ENCODE measurements at regions not wholly inside any gene's neighbourhood (a gene's known extent, or its start where the extent isn't known, plus 50 kb on each side); places are given as distances from the start of the nearest gene placed in this dataset.

DNA sequence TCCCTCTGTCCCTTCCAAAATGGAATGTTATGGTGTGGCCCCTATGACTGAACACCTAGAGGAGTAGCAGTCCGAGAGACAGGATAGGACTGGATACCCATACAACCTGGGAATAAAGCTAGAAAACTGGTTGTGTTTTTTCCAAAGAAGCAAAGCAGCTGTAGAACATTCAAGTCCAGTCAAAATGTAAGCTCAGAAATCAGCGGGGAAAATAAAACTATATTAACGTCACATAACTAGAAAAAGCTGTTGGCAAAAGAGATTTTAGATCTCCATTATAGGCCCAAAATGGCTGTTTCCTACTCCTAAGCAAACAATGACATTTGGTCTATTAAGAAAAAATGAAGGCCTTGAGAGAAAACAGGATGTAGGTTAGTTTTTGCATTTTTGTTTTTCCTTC is 177.7 kb downstream of the PTN start:
- no peak for DNase-seq (ENCODE audit: low read depth, low spot score)
- Histone ChIP-seq H3K9me3 (ENCODE audit: control insufficient read depth, insufficient read depth, low read depth, low read length) (no peaks in the 10 kb centered on the region), H3K4me3 (ENCODE audit: low read depth in 2 of 2, low read length in 2 of 2) (no peak overlapping the region), H3K27me3 (ENCODE audit: control insufficient read depth, insufficient read depth, low read length) (no peaks in the 10 kb centered on the region), H3K4me1 (ENCODE audit: control insufficient read depth, insufficient read depth, low read length) (no peaks in the 10 kb centered on the region), H3K27ac (ENCODE audit: low read length) (no peak overlapping the region), H3K36me3 (ENCODE audit: control insufficient read depth, insufficient read depth, low read length) (no peaks in the 10 kb centered on the region)
- ChIA-PET CTCF (no interaction called here), POLR2A (no interaction called here)
- ATAC-seq, result no peak
- BruUV-seq (replicated peaks), result no TSS peak
- intact Hi-C loops (cut with micrococcal nuclease; ENCODE audit: unreplicated experiment), result loop anchor here (5.0 to 10.0 kb wide), 2 partner anchors 287 to 429 kb away; no protein-coding TSS in a partner anchor
- in situ Hi-C loops (cut with HindIII; ENCODE audit: low pct_unique_long_range_greater_than_20kb, low sequenced_read_pairs), result no loop called here
- TF ChIP-seq POLR2AphosphoS5 (IDR thresholded peaks at IDR 0.05; ENCODE audit: low read depth, low read length), result no peak
- TF ChIP-seq, protein P1, sequence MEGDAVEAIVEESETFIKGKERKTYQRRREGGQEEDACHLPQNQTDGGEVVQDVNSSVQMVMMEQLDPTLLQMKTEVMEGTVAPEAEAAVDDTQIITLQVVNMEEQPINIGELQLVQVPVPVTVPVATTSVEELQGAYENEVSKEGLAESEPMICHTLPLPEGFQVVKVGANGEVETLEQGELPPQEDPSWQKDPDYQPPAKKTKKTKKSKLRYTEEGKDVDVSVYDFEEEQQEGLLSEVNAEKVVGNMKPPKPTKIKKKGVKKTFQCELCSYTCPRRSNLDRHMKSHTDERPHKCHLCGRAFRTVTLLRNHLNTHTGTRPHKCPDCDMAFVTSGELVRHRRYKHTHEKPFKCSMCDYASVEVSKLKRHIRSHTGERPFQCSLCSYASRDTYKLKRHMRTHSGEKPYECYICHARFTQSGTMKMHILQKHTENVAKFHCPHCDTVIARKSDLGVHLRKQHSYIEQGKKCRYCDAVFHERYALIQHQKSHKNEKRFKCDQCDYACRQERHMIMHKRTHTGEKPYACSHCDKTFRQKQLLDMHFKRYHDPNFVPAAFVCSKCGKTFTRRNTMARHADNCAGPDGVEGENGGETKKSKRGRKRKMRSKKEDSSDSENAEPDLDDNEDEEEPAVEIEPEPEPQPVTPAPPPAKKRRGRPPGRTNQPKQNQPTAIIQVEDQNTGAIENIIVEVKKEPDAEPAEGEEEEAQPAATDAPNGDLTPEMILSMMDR (IDR thresholded peaks at IDR 0.05), result no peak
- TF ChIP-seq, protein P2, sequence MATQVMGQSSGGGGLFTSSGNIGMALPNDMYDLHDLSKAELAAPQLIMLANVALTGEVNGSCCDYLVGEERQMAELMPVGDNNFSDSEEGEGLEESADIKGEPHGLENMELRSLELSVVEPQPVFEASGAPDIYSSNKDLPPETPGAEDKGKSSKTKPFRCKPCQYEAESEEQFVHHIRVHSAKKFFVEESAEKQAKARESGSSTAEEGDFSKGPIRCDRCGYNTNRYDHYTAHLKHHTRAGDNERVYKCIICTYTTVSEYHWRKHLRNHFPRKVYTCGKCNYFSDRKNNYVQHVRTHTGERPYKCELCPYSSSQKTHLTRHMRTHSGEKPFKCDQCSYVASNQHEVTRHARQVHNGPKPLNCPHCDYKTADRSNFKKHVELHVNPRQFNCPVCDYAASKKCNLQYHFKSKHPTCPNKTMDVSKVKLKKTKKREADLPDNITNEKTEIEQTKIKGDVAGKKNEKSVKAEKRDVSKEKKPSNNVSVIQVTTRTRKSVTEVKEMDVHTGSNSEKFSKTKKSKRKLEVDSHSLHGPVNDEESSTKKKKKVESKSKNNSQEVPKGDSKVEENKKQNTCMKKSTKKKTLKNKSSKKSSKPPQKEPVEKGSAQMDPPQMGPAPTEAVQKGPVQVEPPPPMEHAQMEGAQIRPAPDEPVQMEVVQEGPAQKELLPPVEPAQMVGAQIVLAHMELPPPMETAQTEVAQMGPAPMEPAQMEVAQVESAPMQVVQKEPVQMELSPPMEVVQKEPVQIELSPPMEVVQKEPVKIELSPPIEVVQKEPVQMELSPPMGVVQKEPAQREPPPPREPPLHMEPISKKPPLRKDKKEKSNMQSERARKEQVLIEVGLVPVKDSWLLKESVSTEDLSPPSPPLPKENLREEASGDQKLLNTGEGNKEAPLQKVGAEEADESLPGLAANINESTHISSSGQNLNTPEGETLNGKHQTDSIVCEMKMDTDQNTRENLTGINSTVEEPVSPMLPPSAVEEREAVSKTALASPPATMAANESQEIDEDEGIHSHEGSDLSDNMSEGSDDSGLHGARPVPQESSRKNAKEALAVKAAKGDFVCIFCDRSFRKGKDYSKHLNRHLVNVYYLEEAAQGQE (IDR thresholded peaks at IDR 0.05; ENCODE audit: insufficient read depth in 1 of 2, low read depth in 2 of 2, low read length in 1 of 2), result no peak
- no peak for TF ChIP-seq SIN3A (IDR thresholded peaks at IDR 0.05; ENCODE audit: borderline replicate concordance, insufficient read depth, low read depth, low read length)
- TF ChIP-seq TCF7L2 (IDR thresholded peaks at IDR 0.05; ENCODE audit: low read depth, low read length), result no peak

DNA sequence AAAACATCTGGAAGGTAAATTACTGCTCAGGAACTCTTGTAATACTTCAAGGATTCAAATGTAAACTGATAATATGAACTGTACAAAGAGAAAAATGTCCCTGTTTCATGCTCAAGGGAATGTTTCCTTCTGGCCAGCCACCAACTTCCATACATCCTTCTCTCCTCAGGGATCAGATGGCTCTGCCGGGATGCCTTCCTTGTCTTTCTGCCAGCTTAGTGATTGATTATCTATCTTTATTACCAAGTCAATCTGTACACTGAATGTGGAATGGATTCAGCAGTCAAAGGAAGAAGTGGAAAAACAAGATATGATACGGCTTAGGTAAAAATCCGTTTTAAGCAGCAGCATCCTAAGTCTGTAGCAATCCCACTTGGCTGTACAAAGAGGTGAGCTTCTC is 178.3 kb downstream of the PTN start:
- ChIA-PET POLR2A (no interaction called here), CTCF (no interaction called here)
- in situ Hi-C loops (cut with HindIII; ENCODE audit: low pct_unique_long_range_greater_than_20kb, low sequenced_read_pairs), result no loop called here
- TF ChIP-seq TCF7L2 (IDR thresholded peaks at IDR 0.05; ENCODE audit: low read depth, low read length), result no peak
- TF ChIP-seq, protein P1 (IDR thresholded peaks at IDR 0.05), result no peak
- TF ChIP-seq POLR2AphosphoS5 (IDR thresholded peaks at IDR 0.05; ENCODE audit: low read depth, low read length), result no peak
- no peak for TF ChIP-seq SIN3A (IDR thresholded peaks at IDR 0.05; ENCODE audit: borderline replicate concordance, insufficient read depth, low read depth, low read length)
- TF ChIP-seq, protein P2 (IDR thresholded peaks at IDR 0.05; ENCODE audit: insufficient read depth in 1 of 2, low read depth in 2 of 2, low read length in 1 of 2), result no peak
- Histone ChIP-seq H3K36me3 (ENCODE audit: control insufficient read depth, insufficient read depth, low read length) (no peaks in the 10 kb centered on the region), H3K27me3 (ENCODE audit: control insufficient read depth, insufficient read depth, low read length) (no peaks in the 10 kb centered on the region), H3K4me1 (ENCODE audit: control insufficient read depth, insufficient read depth, low read length) (no peaks in the 10 kb centered on the region), H3K4me3 (ENCODE audit: low read depth in 2 of 2, low read length in 2 of 2) (no peak overlapping the region), H3K27ac (ENCODE audit: low read length) (no peak overlapping the region), H3K9me3 (ENCODE audit: control insufficient read depth, insufficient read depth, low read depth, low read length) (no peaks in the 10 kb centered on the region)
- ATAC-seq (no peak), DNase-seq (ENCODE audit: low read depth, low spot score) (no peak)
- intact Hi-C loops (cut with micrococcal nuclease; ENCODE audit: unreplicated experiment), result loop anchor here (5.0 to 10.0 kb wide), 2 partner anchors 287 to 430 kb away; no protein-coding TSS in a partner anchor
- BruUV-seq (replicated peaks), result no TSS peak

All from Panc1 (cell line).